ENCODE measurements at regions not wholly inside any gene's neighbourhood (a gene's known extent, or its start where the extent isn't known, plus 50 kb on each side); places are given as distances from the start of the nearest gene placed in this dataset.

GRCh38 chr6:126147291-126147815 lies 161.0 kb downstream of the TRMT11 start (continued):
- no peak for TF ChIP-seq CHD7 (IDR thresholded peaks at IDR 0.05; ENCODE audit: insufficient replicate concordance, low read length)

Measured in H1 (cell line).